HepG2 (cell line): ENCODE measurements at regions not wholly inside any gene's neighbourhood (a gene's known extent, or its start where the extent isn't known, plus 50 kb on each side); places are given as distances from the start of the nearest gene placed in this dataset.
A peak's percentile ranks its signal among the peaks of the same experiment; 100 is the strongest.

ENCODE experiments used
- FOXA3 ChIP-seq: IDR thresholded peaks from 2 replicates; pipeline ENCODE4 v1.6.1; 2016; ENCODE audit warnings: missing genetic modification reagents, missing compliant biosample characterization
- GTF2F1 ChIP-seq: fragments of 150-350 bp; IDR thresholded peaks from 2 replicates; pipeline ENCODE4 v1.6.1; 2014; ENCODE audit warnings: low read length
- HDAC1 ChIP-seq: sonication (generic); formaldehyde crosslinking; IDR thresholded peaks from 2 replicates; pipeline ENCODE4 v1.5.1; 2020; ENCODE audit warnings: mild to moderate bottlenecking, missing genetic modification reagents
- HNF4G ChIP-seq, 2 experiments: sonication (generic) in 1 of 2; formaldehyde crosslinking in 1 of 2; IDR thresholded peaks; 2 replicates each; pipeline versions ENCODE4 v1.4.0 to v1.6.1; 2011 to 2020; ENCODE audit warnings: borderline replicate concordance in 2 of 2, low read depth in 2 of 2, mild to moderate bottlenecking in 2 of 2, low read length in 1 of 2, missing genetic modification reagents in 1 of 2, moderate library complexity in 1 of 2
- KLF15 ChIP-seq: sonication (generic); formaldehyde crosslinking; IDR thresholded peaks from 2 replicates; pipeline ENCODE4 v1.8.1; 2023; ENCODE audit warnings: borderline replicate concordance, mild to moderate bottlenecking, inconsistent platforms, missing genetic modification reagents, mixed read lengths
- RAD21 ChIP-seq: fragments of 450-650 bp; formaldehyde crosslinking; IDR thresholded peaks from 2 replicates; pipeline ENCODE4 v1.5.0; 2020; ENCODE audit warnings: mild to moderate bottlenecking
- SATB2 ChIP-seq: sonication (generic); formaldehyde crosslinking; IDR thresholded peaks from 2 replicates; pipeline ENCODE4 v1.5.0; 2020; ENCODE audit warnings: missing genetic modification reagents
- SOX6 ChIP-seq, 2 experiments: fragments of 450-650 bp in 1 of 2; sonication (generic) in 1 of 2; formaldehyde crosslinking in 1 of 2; IDR thresholded peaks; 2 replicates each; pipeline versions ENCODE4 v1.4.0 to v1.6.1; 2017 to 2020; ENCODE audit warnings: antibody characterized with exemption in 1 of 2, mild to moderate bottlenecking in 1 of 2, missing genetic modification reagents in 1 of 2
- SPEN ChIP-seq: sonication (generic); formaldehyde crosslinking; IDR thresholded peaks from 2 replicates; pipeline ENCODE4 v1.5.1; 2020; ENCODE audit warnings: low read depth, mild to moderate bottlenecking, missing genetic modification reagents
- SRSF4 ChIP-seq: fragments of 200-400 bp; formaldehyde crosslinking; IDR thresholded peaks from one replicate; pipeline ENCODE4 v1.6.1; 2018; ENCODE audit warnings: mild to moderate bottlenecking, low read depth, low read length, moderate library complexity; ENCODE audit not compliant: poor library complexity, severe bottlenecking
- ZFP62 ChIP-seq: sonication (generic); formaldehyde crosslinking; IDR thresholded peaks from 2 replicates; pipeline ENCODE4 v1.4.0; 2020; ENCODE audit warnings: missing genetic modification reagents
- ZNF30 ChIP-seq: sonication (generic); formaldehyde crosslinking; IDR thresholded peaks from 2 replicates; pipeline ENCODE4 v1.5.0; 2020; ENCODE audit warnings: mild to moderate bottlenecking, missing genetic modification reagents
- ZNF33B ChIP-seq: sonication (generic); formaldehyde crosslinking; IDR thresholded peaks from 2 replicates; pipeline ENCODE4 v1.5.1; 2020; ENCODE audit warnings: mild to moderate bottlenecking, missing genetic modification reagents
- ZNF460 ChIP-seq: sonication (generic); formaldehyde crosslinking; IDR thresholded peaks from 2 replicates; pipeline ENCODE4 v1.5.1; 2020; ENCODE audit warnings: missing genetic modification reagents, mild to moderate bottlenecking, borderline replicate concordance
- ZNF772 ChIP-seq: sonication (generic); formaldehyde crosslinking; IDR thresholded peaks from 2 replicates; pipeline ENCODE4 v1.5.0; 2020; ENCODE audit warnings: mild to moderate bottlenecking, missing genetic modification reagents
- TF ChIP-seq, protein P1 (sequence below), 2 experiments: fragments of 450-650 bp in 1 of 2; sonication (generic) in 1 of 2; formaldehyde crosslinking in 1 of 2; IDR thresholded peaks; 2 replicates each; pipeline versions ENCODE4 v1.6.1 to v1.8.0; 2016 to 2022; ENCODE audit warnings: antibody characterized with exemption in 1 of 2, mild to moderate bottlenecking in 1 of 2, missing genetic modification reagents in 1 of 2
- TF ChIP-seq, protein P2 (sequence below): sonication (generic); formaldehyde crosslinking; IDR thresholded peaks from 2 replicates; pipeline ENCODE4 v1.8.0; 2022; ENCODE audit warnings: missing genetic modification reagents, mild to moderate bottlenecking, moderate library complexity, borderline replicate concordance

DNA sequence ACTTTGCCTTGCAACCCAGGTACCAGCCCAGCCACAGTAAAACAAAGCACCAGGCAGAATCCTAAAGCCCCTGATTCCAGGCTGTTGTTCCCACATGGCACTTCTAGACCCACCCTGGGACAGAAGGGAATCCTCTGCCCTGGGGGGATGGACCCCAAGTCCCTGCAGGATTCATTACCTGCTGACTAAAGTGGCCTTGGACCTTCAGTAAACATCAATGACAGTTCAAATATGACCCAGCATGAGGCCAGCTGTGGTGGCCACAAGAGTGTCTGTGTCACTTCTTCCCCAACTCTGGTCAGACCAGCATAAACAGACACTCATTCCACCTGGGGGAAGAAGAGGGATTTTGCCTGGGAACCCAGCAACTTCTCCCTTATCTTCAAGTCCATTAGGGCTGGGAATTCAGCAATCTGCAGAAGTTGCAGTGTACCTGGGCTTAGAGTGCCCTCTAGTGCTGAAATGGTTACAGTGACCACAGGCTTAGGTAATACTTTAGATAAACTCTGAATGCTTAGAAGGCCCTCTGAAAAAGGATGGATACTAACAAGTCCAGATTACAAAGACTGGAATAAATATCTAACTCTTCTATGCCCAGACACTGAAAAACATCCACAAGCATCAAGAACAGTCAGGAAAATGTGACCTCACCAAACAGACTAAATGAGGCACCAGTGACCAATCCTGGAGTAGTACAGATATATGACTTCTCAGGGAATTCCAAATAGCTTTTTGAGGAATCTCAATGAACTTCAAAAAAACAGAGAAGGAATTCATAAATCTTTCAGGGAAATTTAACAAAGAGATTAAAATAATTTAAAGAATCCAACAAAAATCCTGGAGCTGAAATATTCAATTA lies 108.5 kb upstream of the TMEM168 start (continued):
- TF ChIP-seq, protein P1, sequence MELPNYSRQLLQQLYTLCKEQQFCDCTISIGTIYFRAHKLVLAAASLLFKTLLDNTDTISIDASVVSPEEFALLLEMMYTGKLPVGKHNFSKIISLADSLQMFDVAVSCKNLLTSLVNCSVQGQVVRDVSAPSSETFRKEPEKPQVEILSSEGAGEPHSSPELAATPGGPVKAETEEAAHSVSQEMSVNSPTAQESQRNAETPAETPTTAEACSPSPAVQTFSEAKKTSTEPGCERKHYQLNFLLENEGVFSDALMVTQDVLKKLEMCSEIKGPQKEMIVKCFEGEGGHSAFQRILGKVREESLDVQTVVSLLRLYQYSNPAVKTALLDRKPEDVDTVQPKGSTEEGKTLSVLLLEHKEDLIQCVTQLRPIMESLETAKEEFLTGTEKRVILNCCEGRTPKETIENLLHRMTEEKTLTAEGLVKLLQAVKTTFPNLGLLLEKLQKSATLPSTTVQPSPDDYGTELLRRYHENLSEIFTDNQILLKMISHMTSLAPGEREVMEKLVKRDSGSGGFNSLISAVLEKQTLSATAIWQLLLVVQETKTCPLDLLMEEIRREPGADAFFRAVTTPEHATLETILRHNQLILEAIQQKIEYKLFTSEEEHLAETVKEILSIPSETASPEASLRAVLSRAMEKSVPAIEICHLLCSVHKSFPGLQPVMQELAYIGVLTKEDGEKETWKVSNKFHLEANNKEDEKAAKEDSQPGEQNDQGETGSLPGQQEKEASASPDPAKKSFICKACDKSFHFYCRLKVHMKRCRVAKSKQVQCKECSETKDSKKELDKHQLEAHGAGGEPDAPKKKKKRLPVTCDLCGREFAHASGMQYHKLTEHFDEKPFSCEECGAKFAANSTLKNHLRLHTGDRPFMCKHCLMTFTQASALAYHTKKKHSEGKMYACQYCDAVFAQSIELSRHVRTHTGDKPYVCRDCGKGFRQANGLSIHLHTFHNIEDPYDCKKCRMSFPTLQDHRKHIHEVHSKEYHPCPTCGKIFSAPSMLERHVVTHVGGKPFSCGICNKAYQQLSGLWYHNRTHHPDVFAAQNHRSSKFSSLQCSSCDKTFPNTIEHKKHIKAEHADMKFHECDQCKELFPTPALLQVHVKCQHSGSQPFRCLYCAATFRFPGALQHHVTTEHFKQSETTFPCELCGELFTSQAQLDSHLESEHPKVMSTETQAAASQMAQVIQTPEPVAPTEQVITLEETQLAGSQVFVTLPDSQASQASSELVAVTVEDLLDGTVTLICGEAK (IDR thresholded peaks at IDR 0.05): no peak
- TF ChIP-seq, protein P1 (CRISPR knock-in tag; IDR thresholded peaks at IDR 0.05): 0 out of 2 replicates have a peak, but pooled peaks have one; percentile 69
- TF ChIP-seq, protein P2, sequence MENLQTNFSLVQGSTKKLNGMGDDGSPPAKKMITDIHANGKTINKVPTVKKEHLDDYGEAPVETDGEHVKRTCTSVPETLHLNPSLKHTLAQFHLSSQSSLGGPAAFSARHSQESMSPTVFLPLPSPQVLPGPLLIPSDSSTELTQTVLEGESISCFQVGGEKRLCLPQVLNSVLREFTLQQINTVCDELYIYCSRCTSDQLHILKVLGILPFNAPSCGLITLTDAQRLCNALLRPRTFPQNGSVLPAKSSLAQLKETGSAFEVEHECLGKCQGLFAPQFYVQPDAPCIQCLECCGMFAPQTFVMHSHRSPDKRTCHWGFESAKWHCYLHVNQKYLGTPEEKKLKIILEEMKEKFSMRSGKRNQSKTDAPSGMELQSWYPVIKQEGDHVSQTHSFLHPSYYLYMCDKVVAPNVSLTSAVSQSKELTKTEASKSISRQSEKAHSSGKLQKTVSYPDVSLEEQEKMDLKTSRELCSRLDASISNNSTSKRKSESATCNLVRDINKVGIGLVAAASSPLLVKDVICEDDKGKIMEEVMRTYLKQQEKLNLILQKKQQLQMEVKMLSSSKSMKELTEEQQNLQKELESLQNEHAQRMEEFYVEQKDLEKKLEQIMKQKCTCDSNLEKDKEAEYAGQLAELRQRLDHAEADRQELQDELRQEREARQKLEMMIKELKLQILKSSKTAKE: no peak
- TF ChIP-seq ZNF772 (CRISPR knock-in tag) (peak; percentile 68; the same call in 1 of the 2 replicates), SRSF4 (no peak), KLF15 (CRISPR knock-in tag) (no peak), ZNF30 (CRISPR knock-in tag) (no peak), SATB2 (CRISPR knock-in tag) (no peak), HNF4G (IDR thresholded peaks at IDR 0.05; ENCODE audit: borderline replicate concordance, low read depth, low read length) (0 out of 2 replicates have a peak, but pooled peaks have one; percentile 11), HNF4G (CRISPR knock-in tag; IDR thresholded peaks at IDR 0.05; ENCODE audit: borderline replicate concordance, low read depth) (no peak), GTF2F1 (no peak), FOXA3 (CRISPR knock-in tag) (peak; percentile 83), RAD21 (CRISPR knock-in tag) (peak; percentile 80), SOX6 (IDR thresholded peaks at IDR 0.05) (no peak), SOX6 (CRISPR knock-in tag; IDR thresholded peaks at IDR 0.05) (peak; percentile 13; the same call in 1 of the 2 replicates), ZNF33B (CRISPR knock-in tag) (no peak), ZFP62 (no peak), SPEN (CRISPR knock-in tag) (0 out of 2 replicates have a peak, but pooled peaks have one; percentile 34), ZNF460 (CRISPR knock-in tag) (no peak), HDAC1 (peak; percentile 33)
